Activated T-cell treated with anti-CD3 and anti-CD28 coated beads for 48 hours (primary cell): ENCODE measurements at regions not wholly inside any gene's neighbourhood (a gene's known extent, or its start where the extent isn't known, plus 50 kb on each side); places are given as distances from the start of the nearest gene placed in this dataset.
"Not testable (repeated sequence)": the region's sequence is repeated elsewhere in the genome, so short reads cannot be mapped to it uniquely, and the experiment has no call there.

Source experiments
- DNase-seq: peaks from one replicate; pipeline ENCODE4 v3.0.0-alpha.2; 2020; ENCODE audit warnings: low read depth

- DNase-seq = no peak
These were observed 357.6 kb upstream of the KLHL29 start for GRCh38 chr2:23027396-23027795.

DNA sequence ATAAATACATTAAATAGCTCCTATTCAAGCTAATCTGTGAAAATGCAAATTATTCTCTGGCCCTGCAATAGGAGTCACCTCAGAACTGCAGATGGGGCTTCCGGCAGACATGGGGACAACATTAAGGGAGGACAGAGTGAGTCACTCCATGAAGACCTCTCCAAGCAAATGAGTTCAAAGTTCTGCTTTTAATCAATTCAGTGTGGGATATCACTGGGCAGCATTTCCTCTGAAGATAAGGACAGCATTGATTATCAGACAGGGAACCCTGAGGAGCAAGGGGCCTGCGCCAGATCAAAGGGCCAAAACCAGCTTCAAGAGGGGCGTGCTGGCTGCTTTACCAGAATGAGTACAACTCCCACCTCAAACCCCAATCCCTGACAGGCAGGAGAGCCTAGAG is 356.9 kb upstream of the KLHL29 start:
- DNase-seq = no peak

- DNase-seq = no peak
These were observed 355.9 kb upstream of the KLHL29 start for GRCh38 chr2:23029111-23029510.

DNA sequence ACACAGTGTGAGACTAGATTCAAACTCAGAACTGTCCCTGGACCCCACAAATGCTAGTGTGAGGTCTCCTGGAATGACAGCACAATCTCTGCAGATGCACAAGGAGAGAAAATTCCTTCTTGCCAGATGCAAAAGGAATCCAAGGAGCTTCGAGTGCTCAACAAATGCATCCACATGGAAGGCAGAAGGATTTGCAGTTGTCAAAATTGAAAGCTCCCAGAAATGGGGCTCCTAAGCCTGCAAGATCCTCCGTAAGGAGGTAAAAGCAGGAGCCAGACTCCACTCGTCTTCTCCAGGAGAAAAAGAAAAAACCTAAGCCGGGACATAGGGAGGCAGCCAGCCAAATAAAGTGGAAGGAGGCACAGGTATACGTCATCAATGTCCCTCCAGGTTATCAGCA is 355.0 kb upstream of the KLHL29 start:
- DNase-seq = no peak

DNA sequence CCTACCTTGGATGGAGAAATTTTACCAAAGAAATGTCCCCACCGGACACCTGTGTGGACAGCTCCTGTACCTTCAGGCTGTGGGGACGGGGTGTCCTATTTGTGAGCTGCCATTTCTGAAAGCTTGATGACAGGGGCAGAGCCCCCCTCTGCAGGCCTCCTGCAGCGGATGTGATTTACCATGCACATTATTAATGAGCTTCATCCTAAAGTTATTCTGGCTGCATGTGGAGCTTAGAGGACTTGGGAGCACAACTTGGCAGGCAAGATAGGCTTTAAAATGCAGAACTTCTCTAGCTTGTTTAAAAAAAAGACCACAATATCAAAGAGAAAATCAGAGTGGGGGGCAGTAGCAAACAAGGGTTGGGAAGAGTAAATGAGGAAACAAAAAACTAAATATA is 350.0 kb upstream of the KLHL29 start:
- DNase-seq = no peak

DNA sequence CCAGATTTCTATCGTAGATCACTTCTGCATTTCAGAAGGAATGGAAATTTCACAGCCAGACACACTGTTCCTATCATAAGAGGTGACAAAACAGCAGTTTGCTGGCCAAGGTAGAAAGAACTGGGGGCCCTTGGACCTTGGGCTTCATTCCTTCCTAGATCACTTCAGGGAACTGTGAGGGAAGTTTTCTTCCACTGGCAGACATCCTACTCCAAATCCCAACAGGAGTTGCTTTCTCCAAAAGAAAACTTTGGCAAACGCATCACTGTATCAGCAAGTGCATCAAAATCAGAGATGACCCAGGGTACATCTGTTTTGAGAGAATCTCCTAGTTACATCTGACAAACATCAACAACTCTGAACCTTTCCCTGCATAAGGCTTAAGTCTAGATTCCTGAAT is 348.4 kb upstream of the KLHL29 start:
- no peak for DNase-seq

DNA sequence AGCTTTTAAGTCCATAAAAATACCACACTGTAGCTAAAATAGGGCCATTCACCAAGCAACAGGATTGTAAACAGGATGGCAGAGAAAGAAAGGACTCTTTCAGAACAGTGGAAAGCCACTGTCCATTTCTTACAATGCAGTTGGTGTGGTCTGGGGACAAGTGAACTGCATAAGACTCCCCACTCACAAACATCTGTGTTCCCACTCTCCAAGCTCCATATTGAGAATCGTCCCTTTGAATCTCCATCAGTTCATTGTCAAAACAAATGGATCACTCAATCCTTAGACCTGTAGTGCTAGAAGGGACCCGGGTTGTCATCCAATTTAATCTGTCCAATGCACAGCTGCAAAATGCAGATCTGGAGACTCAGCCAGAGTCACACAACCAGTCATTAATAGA is 347.4 kb upstream of the KLHL29 start:
- no peak for DNase-seq

GRCh38 chr2:23041443-23041842 is 343.5 kb upstream of the KLHL29 start:
- DNase-seq = no peak

GRCh38 chr2:23042216-23042906 is 342.6 kb upstream of the KLHL29 start:
- DNase-seq = no peak

GRCh38 chr2:23050388-23050787 is 334.6 kb upstream of the KLHL29 start:
- DNase-seq = no peak

DNA sequence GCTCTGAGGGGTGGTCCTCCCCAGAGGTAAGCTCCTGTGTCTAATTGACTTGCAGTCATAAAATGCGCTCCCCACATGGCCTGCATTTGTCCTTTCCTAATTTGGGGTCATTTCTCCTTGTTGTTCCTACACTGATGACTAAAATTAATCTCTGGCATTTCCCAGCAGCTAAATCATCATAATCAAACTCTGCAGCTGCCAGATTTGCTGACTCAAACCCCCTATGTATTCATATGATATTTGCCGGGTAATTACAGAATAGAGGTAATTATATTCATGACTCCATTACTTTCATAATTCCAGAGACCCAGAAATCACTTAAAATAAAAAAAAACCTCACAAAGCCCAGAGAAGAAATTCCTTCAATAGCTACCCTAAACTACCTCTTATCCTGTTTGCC is 331.4 kb upstream of the KLHL29 start:
- no peak for DNase-seq

DNA sequence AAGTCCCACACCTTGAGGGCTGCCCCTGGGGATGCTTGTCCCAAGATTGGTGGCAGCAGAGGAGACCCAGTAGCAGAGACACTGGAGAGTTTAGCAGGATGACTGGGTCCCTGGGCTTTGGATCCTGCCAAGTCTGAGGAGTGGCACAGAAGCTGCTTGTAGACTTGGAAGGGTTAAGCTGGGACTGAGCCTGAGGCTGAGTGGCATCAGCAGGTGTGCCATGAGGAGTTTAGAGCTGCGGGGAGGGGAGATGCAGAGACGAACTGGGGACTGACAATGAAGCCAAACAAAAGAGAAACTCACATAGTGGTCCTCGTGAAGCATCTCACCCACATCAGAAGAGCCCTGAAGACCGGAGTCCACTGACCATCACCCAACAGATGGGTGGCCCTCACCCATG is 329.7 kb upstream of the KLHL29 start:
- no peak for DNase-seq

DNA sequence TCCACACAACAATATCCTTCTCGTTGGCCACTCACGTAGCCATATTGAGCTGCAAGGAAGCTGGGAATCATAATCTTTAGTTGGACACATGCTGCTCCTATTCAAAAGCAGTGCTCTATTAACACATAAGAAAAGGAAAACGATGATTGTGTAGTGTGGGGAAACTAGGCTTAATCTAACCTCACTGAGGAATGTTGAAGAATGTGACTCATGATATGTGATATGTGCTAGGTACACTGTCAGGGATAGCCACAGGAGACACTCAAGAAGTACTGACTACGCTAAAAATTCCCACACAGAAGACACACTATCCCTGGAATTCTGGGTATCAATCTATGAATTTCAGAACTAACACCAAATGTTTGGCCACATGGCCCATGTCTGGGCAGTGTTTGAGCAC is 328.1 kb upstream of the KLHL29 start:
- DNase-seq = not testable (repeated sequence)

- no peak for DNase-seq
These were observed 326.5 kb upstream of the KLHL29 start for GRCh38 chr2:23058435-23058834.

GRCh38 chr2:23065210-23065609 is 319.8 kb upstream of the KLHL29 start:
- no peak for DNase-seq

GRCh38 chr2:23065936-23066335 is 319.0 kb upstream of the KLHL29 start:
- DNase-seq = no peak

GRCh38 chr2:23066686-23067085 is 318.3 kb upstream of the KLHL29 start:
- DNase-seq = no peak

GRCh38 chr2:23069156-23069555 is 315.8 kb upstream of the KLHL29 start:
- DNase-seq = no peak

DNA sequence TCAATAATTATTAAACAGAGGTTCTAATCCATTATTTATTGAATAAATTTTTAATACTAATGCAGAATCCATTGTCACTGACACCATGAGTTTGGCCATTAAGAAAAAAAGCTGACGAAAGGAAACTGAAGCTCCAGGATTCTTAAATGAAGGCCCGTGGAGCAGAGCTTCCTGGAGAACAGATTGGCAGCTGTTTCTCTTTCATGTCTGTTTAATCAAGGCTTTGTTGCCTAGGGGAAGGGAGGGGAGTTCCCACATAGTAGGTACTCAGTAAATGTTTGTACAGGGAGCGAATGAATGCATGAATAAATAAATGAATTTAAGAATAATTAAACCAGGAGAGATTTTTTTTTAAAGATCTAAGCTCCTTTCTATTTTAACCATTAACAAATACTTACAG is 315.1 kb upstream of the KLHL29 start:
- no peak for DNase-seq

DNA sequence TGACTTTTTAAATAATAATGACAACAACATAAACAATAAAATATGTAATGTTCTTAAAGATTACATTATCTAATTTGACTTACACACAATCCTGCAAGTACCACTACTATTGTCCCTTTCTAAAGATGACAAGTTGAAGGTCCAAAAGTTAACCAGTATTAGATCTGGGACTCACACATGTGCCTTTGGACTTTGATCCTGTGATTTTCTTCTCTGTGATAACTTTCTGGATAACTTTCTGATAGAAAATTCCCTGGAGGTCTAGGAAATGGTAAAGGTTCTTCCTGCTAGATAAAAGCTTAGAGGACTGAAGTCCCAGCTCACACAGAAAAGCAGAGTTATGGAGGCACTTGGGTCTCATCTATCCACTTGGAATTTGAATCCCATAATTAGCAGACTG is 311.9 kb upstream of the KLHL29 start:
- no peak for DNase-seq

DNA sequence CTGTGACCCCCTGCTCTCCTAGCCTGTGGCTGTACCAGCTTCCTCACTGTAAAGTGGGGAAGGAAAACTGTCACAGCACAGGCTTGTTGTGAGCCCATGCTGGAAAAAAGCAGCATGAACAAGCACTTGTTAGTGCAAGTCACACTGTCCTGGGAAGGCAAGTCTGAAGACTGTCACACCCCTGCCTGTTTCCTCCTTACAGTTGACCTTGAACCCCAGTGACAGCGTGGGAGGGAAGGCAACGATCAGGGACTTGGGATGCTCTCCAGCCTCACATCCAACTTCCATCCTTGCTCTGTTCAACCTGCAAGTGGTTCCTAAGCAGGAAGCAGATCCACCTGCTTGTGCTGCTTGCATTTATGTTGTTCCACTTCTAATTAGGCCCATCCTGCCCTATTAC is 311.3 kb upstream of the KLHL29 start:
- no peak for DNase-seq

DNA sequence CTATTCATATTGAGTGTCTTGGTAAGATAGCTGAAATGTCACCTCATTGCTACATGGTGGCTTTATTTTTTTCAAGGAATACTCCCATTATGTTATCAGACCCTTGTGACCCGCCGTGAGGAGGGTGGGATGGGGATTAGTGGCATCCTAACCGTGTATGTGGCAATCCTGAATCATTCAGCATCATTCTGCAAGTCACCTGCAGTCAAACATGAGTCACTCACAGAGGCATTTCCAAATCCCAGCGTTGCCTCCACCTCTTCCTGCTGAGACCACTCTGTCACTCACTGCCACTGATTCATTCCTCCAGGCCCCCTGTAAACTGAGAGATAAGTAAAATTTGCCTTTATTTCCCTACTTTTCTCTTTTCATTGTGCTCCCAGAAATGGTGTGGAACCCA is 307.4 kb upstream of the KLHL29 start:
- no peak for DNase-seq

- no peak for DNase-seq
These were observed 306.1 kb upstream of the KLHL29 start for GRCh38 chr2:23078784-23079434.

GRCh38 chr2:23083966-23084365 is 301.0 kb upstream of the KLHL29 start:
- DNase-seq = no peak
